HL-60 (cell line): ENCODE measurements at regions not wholly inside any gene's neighbourhood (a gene's known extent, or its start where the extent isn't known, plus 50 kb on each side); places are given as distances from the start of the nearest gene placed in this dataset.

Source experiments
- DNase-seq, 2 experiments: peaks; one replicate each; pipeline ENCODE4 v3.0.0-alpha.2; 2010 to 2020; ENCODE audit warnings: low read depth in 1 of 2, low spot score in 1 of 2
- H3K27ac ChIP-seq: fragments of 250-450 bp; sonication (Bioruptor Pico); replicated peaks from 2 replicates; pipeline ENCODE4 v1.5.1; 2020; ENCODE audit warnings: mild to moderate bottlenecking, moderate library complexity
- H3K27me3 ChIP-seq: fragments of 250-450 bp; sonication (Bioruptor Pico); 2 replicates; pipeline ENCODE4 v1.5.1; 2021; ENCODE audit warnings: mild to moderate bottlenecking, moderate library complexity; ENCODE audit not compliant: insufficient read depth, poor library complexity, severe bottlenecking
- H3K4me3 ChIP-seq: replicated peaks from 2 replicates; pipeline ENCODE4 v1.5.1; 2011; ENCODE audit warnings: mild to moderate bottlenecking, control low read depth, low read length; ENCODE audit not compliant: insufficient read depth
- GABPA ChIP-seq: IDR thresholded peaks from 2 replicates; pipeline ENCODE4 v1.6.1; 2012; ENCODE audit warnings: low read depth
- POLR2AphosphoS5 ChIP-seq: IDR thresholded peaks from 2 replicates; pipeline ENCODE4 v1.6.1; 2012; ENCODE audit warnings: low read depth
- SPI1 ChIP-seq: IDR thresholded peaks from 2 replicates; pipeline ENCODE4 v1.6.1; 2012; ENCODE audit warnings: low read depth, mild to moderate bottlenecking, borderline replicate concordance
- TF ChIP-seq, protein P1 (sequence below): IDR thresholded peaks from one replicate; pipeline ENCODE4 v1.5.1; 2011; ENCODE audit warnings: low read length, control low read depth, inconsistent platforms; ENCODE audit not compliant: insufficient read depth
- TF ChIP-seq, protein P2 (sequence below): IDR thresholded peaks from 2 replicates; pipeline ENCODE4 v1.6.1; 2012; ENCODE audit warnings: low read depth; ENCODE audit not compliant: insufficient replicate concordance

DNA sequence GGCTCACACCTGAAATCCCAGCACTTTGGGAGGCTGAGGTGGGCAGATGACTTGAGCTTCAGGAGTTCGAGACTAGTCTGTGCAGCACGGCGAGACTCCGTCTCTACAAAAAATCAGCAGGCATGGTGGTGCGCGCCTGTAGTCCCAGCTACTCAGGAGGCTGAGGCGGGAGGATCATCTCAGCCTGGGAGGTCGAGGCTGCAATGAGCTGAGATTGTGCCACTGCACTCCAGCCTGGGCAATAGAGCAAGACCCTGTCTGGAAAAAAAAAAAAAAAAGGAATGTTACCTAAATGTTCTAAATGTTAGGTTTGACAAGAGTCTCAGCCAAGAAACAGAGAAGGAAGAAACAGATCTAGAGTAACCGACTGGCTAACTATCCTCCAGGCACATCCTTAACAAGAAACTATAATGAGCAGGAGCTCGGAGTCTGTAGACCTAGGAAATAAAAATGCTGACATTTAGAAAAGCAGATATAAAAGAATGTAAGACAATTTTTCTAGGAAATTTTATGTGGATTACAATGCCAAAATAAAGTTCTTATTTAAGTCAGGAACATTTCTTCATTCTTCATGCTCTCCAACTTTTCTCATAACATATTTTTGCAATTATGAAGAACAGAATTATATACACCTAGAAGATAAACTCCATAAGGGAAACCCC, 166.6 kb upstream of the TBCA start:
- Histone ChIP-seq H3K27ac (no peak overlapping the region), H3K4me3 (no peak overlapping the region), H3K27me3 (no peaks in the 10 kb centered on the region)
- no peak for DNase-seq
- TF ChIP-seq GABPA, result no peak
- TF ChIP-seq, protein P1, sequence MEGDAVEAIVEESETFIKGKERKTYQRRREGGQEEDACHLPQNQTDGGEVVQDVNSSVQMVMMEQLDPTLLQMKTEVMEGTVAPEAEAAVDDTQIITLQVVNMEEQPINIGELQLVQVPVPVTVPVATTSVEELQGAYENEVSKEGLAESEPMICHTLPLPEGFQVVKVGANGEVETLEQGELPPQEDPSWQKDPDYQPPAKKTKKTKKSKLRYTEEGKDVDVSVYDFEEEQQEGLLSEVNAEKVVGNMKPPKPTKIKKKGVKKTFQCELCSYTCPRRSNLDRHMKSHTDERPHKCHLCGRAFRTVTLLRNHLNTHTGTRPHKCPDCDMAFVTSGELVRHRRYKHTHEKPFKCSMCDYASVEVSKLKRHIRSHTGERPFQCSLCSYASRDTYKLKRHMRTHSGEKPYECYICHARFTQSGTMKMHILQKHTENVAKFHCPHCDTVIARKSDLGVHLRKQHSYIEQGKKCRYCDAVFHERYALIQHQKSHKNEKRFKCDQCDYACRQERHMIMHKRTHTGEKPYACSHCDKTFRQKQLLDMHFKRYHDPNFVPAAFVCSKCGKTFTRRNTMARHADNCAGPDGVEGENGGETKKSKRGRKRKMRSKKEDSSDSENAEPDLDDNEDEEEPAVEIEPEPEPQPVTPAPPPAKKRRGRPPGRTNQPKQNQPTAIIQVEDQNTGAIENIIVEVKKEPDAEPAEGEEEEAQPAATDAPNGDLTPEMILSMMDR, result no peak

DNA sequence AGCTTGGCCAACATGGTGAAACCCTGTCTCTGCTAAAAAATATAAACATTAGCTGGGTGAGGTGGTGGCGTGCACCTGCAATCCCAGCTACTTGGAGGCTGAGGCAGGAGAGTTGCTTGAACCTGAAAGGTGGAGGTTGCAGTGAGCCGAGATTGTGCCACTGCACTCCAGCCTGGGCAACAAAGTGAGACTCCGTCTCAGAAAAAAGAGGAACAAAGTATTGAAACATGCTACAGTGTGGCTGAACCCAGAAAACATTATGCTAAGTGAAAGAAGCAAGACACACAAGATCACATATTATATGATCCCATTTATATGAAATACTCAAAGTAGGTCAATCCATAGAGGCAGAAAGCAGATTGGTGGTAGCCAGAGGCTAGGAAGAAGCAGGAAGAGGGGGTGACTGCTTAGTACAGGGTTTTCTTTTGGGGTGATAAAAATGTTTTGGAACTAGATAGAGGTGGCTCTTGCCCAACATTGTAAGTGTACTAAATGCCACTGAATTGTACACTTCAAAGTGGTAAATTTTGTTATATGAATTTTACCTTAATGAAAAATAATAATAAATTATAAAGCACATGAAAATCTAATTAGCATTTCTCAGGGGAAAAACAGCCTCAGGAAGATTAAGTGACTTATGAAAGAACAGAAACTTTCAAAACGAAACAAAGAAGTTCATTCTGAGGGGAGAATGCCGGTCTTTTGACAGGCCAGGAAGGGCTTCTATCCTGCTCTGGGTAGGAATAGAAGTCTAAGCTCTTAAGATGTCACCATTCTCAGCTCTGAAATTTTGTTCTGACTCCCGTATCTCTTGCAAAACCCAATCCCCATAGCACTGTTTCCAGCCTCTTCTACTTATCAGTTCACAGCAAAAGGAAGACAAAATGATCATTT, 161.1 kb upstream of the TBCA start:
- DNase-seq, result peak in 1 of 2 experiments; percentile 1
- Histone ChIP-seq H3K27me3 (no peaks in the 10 kb centered on the region), H3K27ac (no peak overlapping the region), H3K4me3 (no peak overlapping the region)
- no peak for TF ChIP-seq POLR2AphosphoS5
- TF ChIP-seq SPI1, result no peak

DNA sequence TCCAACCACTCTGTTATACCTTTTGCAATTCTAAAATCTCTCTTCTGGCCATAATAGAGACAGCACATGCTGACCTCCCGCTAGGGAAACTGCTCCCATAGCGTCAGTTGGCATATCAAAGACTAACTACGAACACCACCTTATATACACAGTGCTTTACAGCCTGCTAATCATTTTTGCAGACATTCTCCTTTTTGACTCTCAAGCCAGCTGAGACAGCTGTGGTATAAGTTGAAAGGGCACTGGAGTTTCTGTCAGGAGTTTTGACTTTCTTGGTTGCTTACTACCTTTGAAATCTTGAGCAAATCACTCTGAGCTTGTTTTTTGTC, 160.2 kb upstream of the TBCA start:
- Histone ChIP-seq H3K27ac (peak overlapping the region; percentile 37), H3K27me3 (no peaks in the 10 kb centered on the region)
- TF ChIP-seq SPI1, result no peak
- no peak for TF ChIP-seq POLR2AphosphoS5
- TF ChIP-seq, protein P1, result no peak
- TF ChIP-seq, protein P2, sequence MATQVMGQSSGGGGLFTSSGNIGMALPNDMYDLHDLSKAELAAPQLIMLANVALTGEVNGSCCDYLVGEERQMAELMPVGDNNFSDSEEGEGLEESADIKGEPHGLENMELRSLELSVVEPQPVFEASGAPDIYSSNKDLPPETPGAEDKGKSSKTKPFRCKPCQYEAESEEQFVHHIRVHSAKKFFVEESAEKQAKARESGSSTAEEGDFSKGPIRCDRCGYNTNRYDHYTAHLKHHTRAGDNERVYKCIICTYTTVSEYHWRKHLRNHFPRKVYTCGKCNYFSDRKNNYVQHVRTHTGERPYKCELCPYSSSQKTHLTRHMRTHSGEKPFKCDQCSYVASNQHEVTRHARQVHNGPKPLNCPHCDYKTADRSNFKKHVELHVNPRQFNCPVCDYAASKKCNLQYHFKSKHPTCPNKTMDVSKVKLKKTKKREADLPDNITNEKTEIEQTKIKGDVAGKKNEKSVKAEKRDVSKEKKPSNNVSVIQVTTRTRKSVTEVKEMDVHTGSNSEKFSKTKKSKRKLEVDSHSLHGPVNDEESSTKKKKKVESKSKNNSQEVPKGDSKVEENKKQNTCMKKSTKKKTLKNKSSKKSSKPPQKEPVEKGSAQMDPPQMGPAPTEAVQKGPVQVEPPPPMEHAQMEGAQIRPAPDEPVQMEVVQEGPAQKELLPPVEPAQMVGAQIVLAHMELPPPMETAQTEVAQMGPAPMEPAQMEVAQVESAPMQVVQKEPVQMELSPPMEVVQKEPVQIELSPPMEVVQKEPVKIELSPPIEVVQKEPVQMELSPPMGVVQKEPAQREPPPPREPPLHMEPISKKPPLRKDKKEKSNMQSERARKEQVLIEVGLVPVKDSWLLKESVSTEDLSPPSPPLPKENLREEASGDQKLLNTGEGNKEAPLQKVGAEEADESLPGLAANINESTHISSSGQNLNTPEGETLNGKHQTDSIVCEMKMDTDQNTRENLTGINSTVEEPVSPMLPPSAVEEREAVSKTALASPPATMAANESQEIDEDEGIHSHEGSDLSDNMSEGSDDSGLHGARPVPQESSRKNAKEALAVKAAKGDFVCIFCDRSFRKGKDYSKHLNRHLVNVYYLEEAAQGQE, result no peak

GRCh38 chr5:77935506-77936364, 159.6 kb upstream of the TBCA start:
- Histone ChIP-seq H3K27ac (peak overlapping the region; percentile 37), H3K27me3 (no peaks in the 10 kb centered on the region), H3K4me3 (no peak overlapping the region)
- TF ChIP-seq POLR2AphosphoS5, result no peak
- TF ChIP-seq, protein P2, result no peak
- no peak for TF ChIP-seq SPI1
- no peak for TF ChIP-seq GABPA
- TF ChIP-seq, protein P1, result no peak
- DNase-seq, result peak in 1 of 2 experiments; percentile 70

More for the DNA sequence above, 160.2 kb upstream of the TBCA start:
- DNase-seq, result no peak
- no peak overlapping the region for H3K4me3 ChIP-seq
